HCT116 (cell line): ENCODE measurements at regions not wholly inside any gene's neighbourhood (a gene's known extent, or its start where the extent isn't known, plus 50 kb on each side); places are given as distances from the start of the nearest gene placed in this dataset.

Experiments
- ATAC-seq: fragments of 200-7000 bp; cut with Tn5 transposase; 2 replicates; pipeline ENCODE4 v1.9.1; 2020; ENCODE audit warnings: mild to moderate bottlenecking, moderate library complexity
- BruUV-seq: library from RNA; stranded (reverse); fragments of 400-500 nt; replicated peaks from 2 replicates; lab custom pipeline; 2021; lab: Mats Ljungman, UMichigan
- CTCF ChIA-PET: fragments of 300-600 bp; sonication (Branson Sonifier 250); formaldehyde crosslinking; loops from one replicate; lab custom pipeline; 2021; ENCODE audit warnings: antibody characterized with exemption; lab: Charles Lee
- POLR2A ChIA-PET: fragments of 300-600, 350-600 bp; sonication (Branson Sonifier 250); formaldehyde crosslinking; loops from one replicate; lab custom pipeline; 2021; ENCODE audit warnings: antibody characterized with exemption; lab: Charles Lee
- RAD21 ChIA-PET, 2 experiments: fragments of 300-600 bp; sonication (Branson Sonifier 250); formaldehyde crosslinking; loops; one replicate each; lab custom pipeline; 2023; ENCODE audit warnings: low total read pairs in 2 of 2; ENCODE audit not compliant: uncharacterized antibody in 2 of 2, unreplicated experiment in 2 of 2, low non-redundant PET in 1 of 2; lab: Charles Lee
- DNase-seq: peaks from one replicate; pipeline ENCODE4 v3.0.0-alpha.2; 2010; ENCODE audit warnings: low read depth, low spot score
- H2AFZ ChIP-seq: fragments of 200-600 bp; shearing (Covaris generic), sonication (generic); 2 replicates; pipeline ENCODE4 v1.6.1; 2017; ENCODE audit warnings: low read depth, mixed run types, mixed read lengths, antibody characterized with exemption, low read length; ENCODE audit not compliant: poor library complexity, severe bottlenecking
- H3K27ac ChIP-seq: 2 replicates; pipeline ENCODE4 v1.5.1; 2012; ENCODE audit warnings: low read depth, low read length
- H3K27me3 ChIP-seq: fragments of 200-600 bp; sonication (generic); 2 replicates; pipeline ENCODE4 v1.6.1; 2016; ENCODE audit warnings: mixed run types, low read length, mixed read lengths; ENCODE audit not compliant: insufficient read depth
- H3K36me3 ChIP-seq, 2 experiments: fragments of 200-500 bp in 1 of 2; fragments of 200-600 bp in 1 of 2; sonication (Bioruptor generic) in 1 of 2; sonication (generic) in 1 of 2; 2 replicates each; pipeline versions ENCODE4 v1.5.1 to v1.6.1; 2014 to 2016; ENCODE audit warnings: low read length in 2 of 2, inconsistent platforms in 1 of 2, mixed read lengths in 1 of 2, mixed run types in 1 of 2; ENCODE audit not compliant: insufficient read depth in 2 of 2, control insufficient read depth in 1 of 2
- H3K4me1 ChIP-seq, 2 experiments: fragments of 200-600 bp in 1 of 2; sonication (generic) in 1 of 2; 2 replicates each; pipeline versions ENCODE4 v1.5.1 to v1.6.1; 2012 to 2017; ENCODE audit warnings: low read length in 2 of 2, inconsistent platforms in 1 of 2, mild to moderate bottlenecking in 1 of 2, mixed read lengths in 1 of 2, mixed run types in 1 of 2, moderate library complexity in 1 of 2; ENCODE audit not compliant: insufficient read depth in 2 of 2, control insufficient read depth in 1 of 2
- H3K4me2 ChIP-seq: fragments of 200-600 bp; sonication (generic); 2 replicates; pipeline ENCODE4 v1.6.1; 2017; ENCODE audit warnings: mixed run types, low read length, mixed read lengths
- H3K4me3 ChIP-seq, 2 experiments: fragments of 200-600 bp in 1 of 2; sonication (generic) in 1 of 2; replicated peaks in 1 of 2; 2 replicates each; pipeline ENCODE4 v1.5.1; 2011 to 2016; ENCODE audit warnings: low read length in 2 of 2, control low read depth in 1 of 2, low read depth in 1 of 2, mild to moderate bottlenecking in 1 of 2, mixed read lengths in 1 of 2, mixed run types in 1 of 2
- H3K79me2 ChIP-seq: fragments of 200-600 bp; sonication (generic); 2 replicates; pipeline ENCODE4 v1.6.1; 2017; ENCODE audit warnings: mild to moderate bottlenecking, mixed run types, low read length, moderate library complexity, mixed read lengths; ENCODE audit not compliant: insufficient read depth
- H3K9ac ChIP-seq: fragments of 200-600 bp; sonication (generic); 2 replicates; pipeline ENCODE4 v1.6.1; 2016; ENCODE audit warnings: low read length, mixed read lengths
- H3K9me2 ChIP-seq: fragments of 200-600 bp; sonication (generic), shearing (Covaris generic); 2 replicates; pipeline ENCODE4 v1.6.1; 2017; ENCODE audit warnings: mixed run types, mild to moderate bottlenecking, moderate library complexity; ENCODE audit not compliant: insufficient read depth
- H3K9me3 ChIP-seq, 2 experiments: fragments of 200-500 bp in 1 of 2; fragments of 200-600 bp in 1 of 2; sonication (Bioruptor generic) in 1 of 2; sonication (generic) in 1 of 2; 2 replicates each; pipeline ENCODE4 v1.6.1; 2014 to 2017; ENCODE audit warnings: low read length in 2 of 2, mixed read lengths in 2 of 2, inconsistent platforms in 1 of 2, low read depth in 1 of 2, mild to moderate bottlenecking in 1 of 2, mixed run types in 1 of 2, moderate library complexity in 1 of 2; ENCODE audit not compliant: control insufficient read depth in 1 of 2, insufficient read depth in 1 of 2
- H4K20me1 ChIP-seq: fragments of 200-600 bp; sonication (generic), shearing (Covaris generic); 2 replicates; pipeline ENCODE4 v1.6.1; 2017; ENCODE audit warnings: mixed run types, mild to moderate bottlenecking, moderate library complexity; ENCODE audit not compliant: insufficient read depth
- CEBPB ChIP-seq: IDR thresholded peaks from 2 replicates; pipeline ENCODE4 v1.6.1; 2012; ENCODE audit warnings: low read depth
- CTCF ChIP-seq, 3 experiments: fragments of 200-600 bp in 1 of 3; sonication (generic) in 1 of 3; IDR thresholded peaks in 2 of 3; conservative IDR thresholded peaks in 1 of 3; 2 replicates each; pipeline ENCODE4 v1.5.1; 2012 to 2017; ENCODE audit warnings: low read depth in 2 of 3, low read length in 2 of 3, antibody characterized with exemption in 1 of 3, borderline replicate concordance in 1 of 3, control low read depth in 1 of 3, mild to moderate bottlenecking in 1 of 3, mixed read lengths in 1 of 3, mixed run types in 1 of 3, moderate library complexity in 1 of 3; ENCODE audit not compliant: insufficient read depth in 1 of 3
- EGR1 ChIP-seq: IDR thresholded peaks from 2 replicates; pipeline ENCODE4 v1.6.1; 2012; ENCODE audit warnings: low read depth
- ELF1 ChIP-seq: IDR thresholded peaks from 2 replicates; pipeline ENCODE4 v1.6.1; 2012; ENCODE audit warnings: low read depth, borderline replicate concordance
- EZH2 ChIP-seq: fragments of 200-600 bp; sonication (generic); IDR thresholded peaks from 2 replicates; pipeline ENCODE4 v1.6.1; 2017; ENCODE audit warnings: antibody characterized with exemption, mixed run types
- EZH2phosphoT487 ChIP-seq: fragments of 200-600 bp; IDR thresholded peaks from 2 replicates; pipeline ENCODE4 v1.6.1; 2018; ENCODE audit warnings: antibody characterized with exemption, borderline replicate concordance
- FOSL1 ChIP-seq: IDR thresholded peaks from 2 replicates; pipeline ENCODE4 v1.6.1; 2012; ENCODE audit warnings: low read depth
- JUND ChIP-seq: IDR thresholded peaks from 2 replicates; pipeline ENCODE4 v1.6.1; 2012
- MAX ChIP-seq: IDR thresholded peaks from 2 replicates; pipeline ENCODE4 v1.6.1; 2012
- POLR2A ChIP-seq: IDR thresholded peaks from 2 replicates; pipeline ENCODE4 v1.7.0; 2011; ENCODE audit warnings: borderline replicate concordance; ENCODE audit not compliant: insufficient read depth, insufficient read length; ENCODE audit errors: extremely low read depth
- POLR2AphosphoS5 ChIP-seq: IDR thresholded peaks from 2 replicates; pipeline ENCODE4 v1.6.1; 2011; ENCODE audit warnings: mild to moderate bottlenecking, low read depth, low read length, moderate library complexity
- REST ChIP-seq: IDR thresholded peaks from 2 replicates; pipeline ENCODE4 v1.6.1; 2012; ENCODE audit warnings: low read depth
- SIN3A ChIP-seq: IDR thresholded peaks from 2 replicates; pipeline ENCODE4 v1.6.1; 2012; ENCODE audit warnings: low read depth
- SP1 ChIP-seq: IDR thresholded peaks from 2 replicates; pipeline ENCODE4 v1.6.1; 2012; ENCODE audit warnings: low read depth
- SRF ChIP-seq: IDR thresholded peaks from 2 replicates; pipeline ENCODE4 v1.6.1; 2012; ENCODE audit warnings: low read depth
- TCF7L2 ChIP-seq: IDR thresholded peaks from 2 replicates; pipeline ENCODE4 v1.7.0; 2011; ENCODE audit warnings: borderline replicate concordance, inconsistent platforms; ENCODE audit not compliant: insufficient read depth, insufficient read length; ENCODE audit errors: extremely low read depth
- YY1 ChIP-seq: IDR thresholded peaks from 2 replicates; pipeline ENCODE4 v1.6.1; 2011; ENCODE audit warnings: low read length, low read depth, moderate library complexity, mild to moderate bottlenecking; ENCODE audit not compliant: insufficient replicate concordance; ENCODE audit errors: extremely low read depth
- ZFX ChIP-seq: fragments of 450-650 bp; IDR thresholded peaks from 2 replicates; pipeline ENCODE4 v1.6.1; 2017
- intact Hi-C: fragments of 100-400 bp; cut with micrococcal nuclease; formaldehyde crosslinking; loops from 2 replicates; pipeline ENCODE4 v1.10.0; 2022

GRCh38 chr2:128708106-128708816 is 389.6 kb upstream of the HS6ST1 start (continued):
- no peak for TF ChIP-seq REST
- TF ChIP-seq JUND = no peak
- TF ChIP-seq EZH2 = no peak
- TF ChIP-seq TCF7L2 = no peak
- TF ChIP-seq FOSL1 = no peak
- no peak for TF ChIP-seq MAX
- no peak for TF ChIP-seq SP1
- TF ChIP-seq ELF1 = no peak
- no peak for TF ChIP-seq POLR2AphosphoS5

- Histone ChIP-seq H3K4me1 (no peaks in the 10 kb centered on the region), H3K9me2 (no peaks in the 10 kb centered on the region), H3K27ac (no peak overlapping the region), H3K9ac (no peak overlapping the region), H3K36me3 (no peaks in the 10 kb centered on the region), H2AFZ (no peak overlapping the region), H3K4me3 (no peak overlapping the region), H3K9me3 (0 out of 4 replicates have a peak, but pooled peaks cover 0 to 4% of the 10 kb centered on the region in 2 experiments), H3K79me2 (no peaks in the 10 kb centered on the region), H3K27me3 (peaks cover 3% of the 10 kb centered on the region; the same call in 1 of the 2 replicates), H4K20me1 (no peaks in the 10 kb centered on the region), H3K4me2 (no peak overlapping the region)
- no peak for DNase-seq
- no TSS peak for BruUV-seq
- intact Hi-C loops = no loop called here
- RAD21 ChIA-PET = interaction anchor here in 1 of 2 experiments (0.6 kb wide), 1 partner anchor 420 kb away, joined by 5 read pairs; no protein-coding TSS in a partner anchor
- CTCF ChIA-PET = no interaction called here
- POLR2A ChIA-PET = no interaction called here
- ATAC-seq = no peak
- TF ChIP-seq YY1 = no peak
- TF ChIP-seq EZH2phosphoT487 = no peak
- TF ChIP-seq MAX = no peak
- no peak for TF ChIP-seq EGR1
- no peak for TF ChIP-seq CTCF (IDR thresholded peaks at IDR 0.05 in 2 of 3, conservative IDR thresholded peaks at IDR 0.05 in 1 of 3; ENCODE audit: borderline replicate concordance in 1 of 3, insufficient read depth in 1 of 3, low read depth in 2 of 3, low read length in 2 of 3)
- TF ChIP-seq POLR2A = no peak
- TF ChIP-seq SIN3A = no peak
- no peak for TF ChIP-seq ZFX
- no peak for TF ChIP-seq SRF
- TF ChIP-seq ELF1 = no peak
- no peak for TF ChIP-seq CEBPB
Observed at GRCh38 chr2:128710242-128710641, 391.6 kb upstream of the HS6ST1 start.
